OCI-LY7 (cell line): ENCODE measurements at regions not wholly inside any gene's neighbourhood (a gene's known extent, or its start where the extent isn't known, plus 50 kb on each side); places are given as distances from the start of the nearest gene placed in this dataset.

ENCODE experiments used
- EZH2phosphoT487 ChIP-seq: fragments of 200-600 bp; sonication (generic); IDR thresholded peaks from 2 replicates; pipeline ENCODE4 v1.6.1; 2018; ENCODE audit warnings: low read depth, borderline replicate concordance, mild to moderate bottlenecking, mixed run types, antibody characterized with exemption, low read length, moderate library complexity, mixed read lengths
- TF ChIP-seq, protein P1 (sequence below): fragments of 200-600 bp; sonication (generic); conservative IDR thresholded peaks from 2 replicates; pipeline ENCODE4 v1.5.1; 2014; ENCODE audit warnings: mild to moderate bottlenecking, antibody characterized with exemption, low read length, moderate library complexity, mixed read lengths

DNA sequence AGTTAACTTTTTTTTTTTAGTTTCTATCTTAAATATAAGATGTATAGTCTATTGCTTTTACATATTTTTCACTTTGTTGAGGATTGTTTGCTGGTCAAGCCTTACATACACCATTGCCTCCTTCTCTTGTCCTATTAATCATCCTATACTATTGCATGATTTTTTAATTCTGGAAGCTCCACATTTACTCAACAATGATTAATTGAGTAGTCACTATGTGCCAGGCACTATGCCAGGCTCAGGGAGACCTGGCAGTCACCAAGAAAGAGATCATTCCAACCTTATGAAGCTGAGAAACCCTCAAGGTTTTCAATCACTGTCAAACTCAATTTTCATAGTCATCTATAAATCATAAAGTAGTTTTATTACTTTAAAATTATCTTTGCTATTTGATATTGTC lies 626.2 kb downstream of the IGSF11 start:
- TF ChIP-seq, protein P1, sequence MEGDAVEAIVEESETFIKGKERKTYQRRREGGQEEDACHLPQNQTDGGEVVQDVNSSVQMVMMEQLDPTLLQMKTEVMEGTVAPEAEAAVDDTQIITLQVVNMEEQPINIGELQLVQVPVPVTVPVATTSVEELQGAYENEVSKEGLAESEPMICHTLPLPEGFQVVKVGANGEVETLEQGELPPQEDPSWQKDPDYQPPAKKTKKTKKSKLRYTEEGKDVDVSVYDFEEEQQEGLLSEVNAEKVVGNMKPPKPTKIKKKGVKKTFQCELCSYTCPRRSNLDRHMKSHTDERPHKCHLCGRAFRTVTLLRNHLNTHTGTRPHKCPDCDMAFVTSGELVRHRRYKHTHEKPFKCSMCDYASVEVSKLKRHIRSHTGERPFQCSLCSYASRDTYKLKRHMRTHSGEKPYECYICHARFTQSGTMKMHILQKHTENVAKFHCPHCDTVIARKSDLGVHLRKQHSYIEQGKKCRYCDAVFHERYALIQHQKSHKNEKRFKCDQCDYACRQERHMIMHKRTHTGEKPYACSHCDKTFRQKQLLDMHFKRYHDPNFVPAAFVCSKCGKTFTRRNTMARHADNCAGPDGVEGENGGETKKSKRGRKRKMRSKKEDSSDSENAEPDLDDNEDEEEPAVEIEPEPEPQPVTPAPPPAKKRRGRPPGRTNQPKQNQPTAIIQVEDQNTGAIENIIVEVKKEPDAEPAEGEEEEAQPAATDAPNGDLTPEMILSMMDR = no peak
- no peak for TF ChIP-seq EZH2phosphoT487
